ENCODE measurements at regions not wholly inside any gene's neighbourhood (a gene's known extent, or its start where the extent isn't known, plus 50 kb on each side); places are given as distances from the start of the nearest gene placed in this dataset.

GRCh38 chr9:115193777-115194176 lies 75.8 kb upstream of the TNC start:
- TF ChIP-seq HNF4G (IDR thresholded peaks at IDR 0.05) = no peak
- no peak for TF ChIP-seq CTCF (IDR thresholded peaks at IDR 0.05; ENCODE audit: low read depth, low read length, missing input control)
- no peak for TF ChIP-seq REST (IDR thresholded peaks at IDR 0.05)

All from liver (tissue), 3 donors.